SU-DHL-6 (cell line): ENCODE measurements at regions not wholly inside any gene's neighbourhood (a gene's known extent, or its start where the extent isn't known, plus 50 kb on each side); places are given as distances from the start of the nearest gene placed in this dataset.

Experiments
- H2AFZ ChIP-seq: fragments of 200-600 bp; sonication (generic); 2 replicates; pipeline ENCODE4 v1.6.1; 2014; ENCODE audit warnings: low read depth, mild to moderate bottlenecking, moderate library complexity, mixed read lengths, antibody characterized with exemption, low read length; ENCODE audit not compliant: severe bottlenecking
- H3F3A ChIP-seq: fragments of 200-600 bp; shearing (Covaris generic); 2 replicates; pipeline ENCODE4 v1.6.0; 2016; ENCODE audit warnings: antibody characterized with exemption, mild to moderate bottlenecking; ENCODE audit not compliant: insufficient read depth
- H3K27ac ChIP-seq: fragments of 200-600 bp; sonication (generic); 2 replicates; pipeline ENCODE4 v1.5.1; 2016; ENCODE audit warnings: low read depth, mild to moderate bottlenecking, low read length, moderate library complexity, mixed read lengths
- H3K27me3 ChIP-seq: fragments of 200-600 bp; sonication (generic), shearing (Covaris generic); 2 replicates; pipeline ENCODE4 v1.6.0; 2014; ENCODE audit warnings: mild to moderate bottlenecking, low read length
- H3K36me3 ChIP-seq: fragments of 200-600 bp; sonication (generic); 2 replicates; pipeline ENCODE4 v1.6.1; 2014; ENCODE audit warnings: mild to moderate bottlenecking, low read length, mixed read lengths
- H3K4me2 ChIP-seq: fragments of 300-600, 200-600 bp; shearing (Covaris generic), sonication (generic); 2 replicates; pipeline ENCODE4 v1.6.0; 2014; ENCODE audit warnings: low read length, low read depth, mild to moderate bottlenecking; ENCODE audit not compliant: poor library complexity, severe bottlenecking
- H3K4me3 ChIP-seq: fragments of 200-600 bp; sonication (generic); 2 replicates; pipeline ENCODE4 v1.5.1; 2014; ENCODE audit warnings: antibody characterized with exemption, low read length, mild to moderate bottlenecking, mixed read lengths; ENCODE audit not compliant: insufficient read depth, poor library complexity, severe bottlenecking
- H3K79me2 ChIP-seq: fragments of 200-600 bp; sonication (generic); 2 replicates; pipeline ENCODE4 v1.6.1; 2014; ENCODE audit warnings: mild to moderate bottlenecking, low read length, moderate library complexity; ENCODE audit not compliant: insufficient read depth
- H3K9ac ChIP-seq: fragments of 200-600 bp; sonication (generic); 2 replicates; pipeline ENCODE4 v1.7.0; 2014; ENCODE audit warnings: mild to moderate bottlenecking, low read length
- H3K9me2 ChIP-seq: fragments of 200-600 bp; sonication (generic); replicated peaks from 2 replicates; pipeline ENCODE4 v1.6.1; 2014; ENCODE audit warnings: low read length; ENCODE audit not compliant: insufficient read depth
- H3K9me3 ChIP-seq: fragments of 200-600 bp; sonication (generic); 2 replicates; pipeline ENCODE4 v1.6.1; 2014; ENCODE audit warnings: low read length, mixed read lengths; ENCODE audit not compliant: insufficient read depth
- H4K20me1 ChIP-seq: fragments of 200-600 bp; sonication (generic); 2 replicates; pipeline ENCODE4 v1.6.1; 2014; ENCODE audit warnings: low read depth, mild to moderate bottlenecking, antibody characterized with exemption, low read length, moderate library complexity, mixed read lengths
- CTCF ChIP-seq: fragments of 200-600 bp; sonication (generic); IDR thresholded peaks from one replicate; pipeline ENCODE4 v1.5.1; 2017; ENCODE audit warnings: antibody characterized with exemption, mild to moderate bottlenecking, low read length, moderate library complexity; ENCODE audit not compliant: insufficient read depth, poor library complexity, severe bottlenecking
- EZH2phosphoT487 ChIP-seq: fragments of 200-600 bp; sonication (generic), shearing (Covaris generic); conservative IDR thresholded peaks from 2 replicates; pipeline ENCODE4 v1.6.1; 2018; ENCODE audit warnings: mild to moderate bottlenecking, antibody characterized with exemption, low read length, moderate library complexity, mixed read lengths

GRCh38 chr10:123544986-123545385, 121.2 kb upstream of the GPR26 start:
- Histone ChIP-seq H2AFZ (no peak overlapping the region), H3K79me2 (no peaks in the 10 kb centered on the region), H3K4me2 (no peak overlapping the region), H3K9ac (no peak overlapping the region), H3F3A (no peaks in the 10 kb centered on the region), H3K27ac (no peak overlapping the region), H3K36me3 (no peaks in the 10 kb centered on the region), H4K20me1 (no peaks in the 10 kb centered on the region), H3K4me3 (no peak overlapping the region), H3K27me3 (no peaks in the 10 kb centered on the region; the same call in 1 of the 2 replicates), H3K9me2 (no peaks in the 10 kb centered on the region), H3K9me3 (no peaks in the 10 kb centered on the region)
- TF ChIP-seq CTCF, result no peak
- no peak for TF ChIP-seq EZH2phosphoT487

GRCh38 chr10:123548770-123549169, 117.4 kb upstream of the GPR26 start:
- Histone ChIP-seq H3K79me2 (no peaks in the 10 kb centered on the region), H3K4me3 (no peak overlapping the region), H3K27me3 (no peaks in the 10 kb centered on the region), H3K9me2 (no peaks in the 10 kb centered on the region), H3K4me2 (no peak overlapping the region), H3K9ac (no peak overlapping the region), H2AFZ (no peak overlapping the region), H4K20me1 (no peaks in the 10 kb centered on the region), H3K36me3 (no peaks in the 10 kb centered on the region), H3F3A (no peaks in the 10 kb centered on the region), H3K9me3 (no peaks in the 10 kb centered on the region), H3K27ac (no peak overlapping the region)
- TF ChIP-seq EZH2phosphoT487 (no peak), CTCF (no peak)

GRCh38 chr10:123549761-123550454, 116.2 kb upstream of the GPR26 start:
- no peaks in the 10 kb centered on the region for H3K27me3 ChIP-seq
- H4K20me1 ChIP-seq, result no peaks in the 10 kb centered on the region
- no peaks in the 10 kb centered on the region for H3K9me2 ChIP-seq
- no peak overlapping the region for H2AFZ ChIP-seq
- H3K4me3 ChIP-seq, result no peak overlapping the region
- TF ChIP-seq EZH2phosphoT487 (no peak), CTCF (no peak)
- no peaks in the 10 kb centered on the region for H3K9me3 ChIP-seq
- no peak overlapping the region for H3K9ac ChIP-seq
- no peaks in the 10 kb centered on the region for H3F3A ChIP-seq
- no peak overlapping the region for H3K4me2 ChIP-seq
- H3K27ac ChIP-seq, result no peak overlapping the region
- no peaks in the 10 kb centered on the region for H3K36me3 ChIP-seq
- no peaks in the 10 kb centered on the region for H3K79me2 ChIP-seq
